Transverse colon (tissue), 1 donor: ENCODE measurements at regions not wholly inside any gene's neighbourhood (a gene's known extent, or its start where the extent isn't known, plus 50 kb on each side); places are given as distances from the start of the nearest gene placed in this dataset.

Experiments used
- EP300 ChIP-seq: sonication (generic); formaldehyde crosslinking; IDR thresholded peaks from one replicate; pipeline ENCODE4 v1.6.1; 2017; ENCODE audit warnings: antibody characterized with exemption, low read depth
- POLR2A ChIP-seq: fragments of 450-650 bp; IDR thresholded peaks from one replicate; pipeline ENCODE4 v1.6.1; 2016; ENCODE audit warnings: antibody characterized with exemption, mild to moderate bottlenecking, moderate library complexity

GRCh38 chr12:61138415-61138759, 1121.8 kb upstream of the USP15 start:
- TF ChIP-seq POLR2A (no peak), EP300 (no peak)
